HEK293T (cell line): ENCODE measurements at regions not wholly inside any gene's neighbourhood (a gene's known extent, or its start where the extent isn't known, plus 50 kb on each side); places are given as distances from the start of the nearest gene placed in this dataset.

ENCODE experiments used
- CTCF ChIA-PET: fragments of 350-600 bp; formaldehyde crosslinking; extraction: SDS; loops from one replicate; lab custom pipeline; 2021; ENCODE audit warnings: antibody characterized with exemption, inconsistent platforms; lab: Yijun Ruan, JAX
- POLR2A ChIA-PET: fragments of 350-600 bp; formaldehyde crosslinking; extraction: SDS; loops from one replicate; lab custom pipeline; 2020; ENCODE audit warnings: antibody characterized with exemption, inconsistent platforms; lab: Yijun Ruan, JAX
- DNase-seq: peaks from one replicate; pipeline ENCODE4 v3.0.0; 2012; ENCODE audit warnings: mixed read lengths; ENCODE audit errors: extremely low spot score
- ARNT ChIP-seq: fragments of 450-650 bp; IDR thresholded peaks from 2 replicates; pipeline ENCODE4 v1.6.1; 2017; ENCODE audit warnings: mild to moderate bottlenecking
- BHLHE40 ChIP-seq: fragments of 450-650 bp; IDR thresholded peaks from 2 replicates; pipeline ENCODE4 v1.6.1; 2016; ENCODE audit warnings: mild to moderate bottlenecking, moderate library complexity, borderline replicate concordance
- CTBP1 ChIP-seq: fragments of 450-650 bp; IDR thresholded peaks from 2 replicates; pipeline ENCODE4 v1.6.1; 2016; ENCODE audit warnings: borderline replicate concordance
- ELF4 ChIP-seq: fragments of 450-650 bp; IDR thresholded peaks from 2 replicates; pipeline ENCODE4 v1.6.1; 2017; ENCODE audit warnings: antibody characterized with exemption
- FOXA1 ChIP-seq: fragments of 450-650 bp; IDR thresholded peaks from 2 replicates; pipeline ENCODE4 v1.6.1; 2016; ENCODE audit warnings: mild to moderate bottlenecking
- FOXK2 ChIP-seq: fragments of 450-650 bp; IDR thresholded peaks from 2 replicates; pipeline ENCODE4 v1.6.1; 2016; ENCODE audit warnings: mild to moderate bottlenecking
- FOXM1 ChIP-seq: fragments of 450-650 bp; IDR thresholded peaks from 2 replicates; pipeline ENCODE4 v1.6.1; 2017; ENCODE audit warnings: mild to moderate bottlenecking, borderline replicate concordance
- HDGF ChIP-seq: fragments of 450-650 bp; IDR thresholded peaks from 2 replicates; pipeline ENCODE4 v1.6.1; 2017; ENCODE audit warnings: antibody characterized with exemption, borderline replicate concordance
- L3MBTL2 ChIP-seq: fragments of 450-650 bp; conservative IDR thresholded peaks from 2 replicates; pipeline ENCODE4 v1.6.1; 2016; ENCODE audit warnings: mild to moderate bottlenecking
- LEF1 ChIP-seq: fragments of 450-650 bp; IDR thresholded peaks from 2 replicates; pipeline ENCODE4 v1.6.1; 2017; ENCODE audit warnings: mild to moderate bottlenecking, borderline replicate concordance
- NFRKB ChIP-seq: fragments of 450-650 bp; IDR thresholded peaks from 2 replicates; pipeline ENCODE4 v1.6.1; 2016; ENCODE audit warnings: mild to moderate bottlenecking, moderate library complexity
- PKNOX1 ChIP-seq: fragments of 450-650 bp; IDR thresholded peaks from 2 replicates; pipeline ENCODE4 v1.6.1; 2016
- SP1 ChIP-seq: fragments of 450-650 bp; IDR thresholded peaks from 2 replicates; pipeline ENCODE4 v1.6.1; 2017
- SUZ12 ChIP-seq: fragments of 450-650 bp; IDR thresholded peaks from 2 replicates; pipeline ENCODE4 v1.6.1; 2016; ENCODE audit warnings: mild to moderate bottlenecking
- TARDBP ChIP-seq: fragments of 450-650 bp; IDR thresholded peaks from 2 replicates; pipeline ENCODE4 v1.6.1; 2016
- ZNF384 ChIP-seq: fragments of 450-650 bp; IDR thresholded peaks from 2 replicates; pipeline ENCODE4 v1.6.1; 2016

- no peak for DNase-seq
- ChIA-PET CTCF (no interaction called here), POLR2A (no interaction called here)
- TF ChIP-seq SUZ12 (no peak), ELF4 (no peak), NFRKB (no peak), FOXA1 (no peak), L3MBTL2 (no peak), SP1 (no peak), ZNF384 (no peak)
These were observed 270.1 kb downstream of the STK31 start for GRCh38 chr7:23980081-23980480.

- no peak for DNase-seq
- CTCF ChIA-PET, result no interaction called here
- POLR2A ChIA-PET, result no interaction called here
- no peak for TF ChIP-seq L3MBTL2
- TF ChIP-seq FOXM1, result no peak
- no peak for TF ChIP-seq ZNF384
- no peak for TF ChIP-seq NFRKB
- TF ChIP-seq TARDBP, result no peak
- no peak for TF ChIP-seq PKNOX1
These were observed 271.3 kb downstream of the STK31 start for GRCh38 chr7:23981314-23981713.

- CTCF ChIA-PET, result no interaction called here
- POLR2A ChIA-PET, result no interaction called here
- DNase-seq, result no peak
- TF ChIP-seq TARDBP (no peak), SP1 (no peak), FOXK2 (no peak), SUZ12 (no peak), ELF4 (no peak), PKNOX1 (no peak), HDGF (no peak), LEF1 (no peak), ARNT (no peak), NFRKB (no peak), CTBP1 (no peak), FOXM1 (no peak), BHLHE40 (no peak), FOXA1 (no peak), L3MBTL2 (no peak), ZNF384 (no peak)
These were observed 271.7 kb downstream of the STK31 start for GRCh38 chr7:23981758-23982157.

GRCh38 chr7:24005517-24005916, 278.5 kb upstream of the NPY start:
- no peak for TF ChIP-seq ARNT
- TF ChIP-seq SUZ12, result no peak
- TF ChIP-seq FOXA1, result no peak
- TF ChIP-seq L3MBTL2, result no peak
- TF ChIP-seq BHLHE40, result no peak
- no peak for TF ChIP-seq HDGF
- TF ChIP-seq CTBP1, result no peak
- no peak for DNase-seq
- ChIA-PET POLR2A (no interaction called here), CTCF (no interaction called here)

- no peak for DNase-seq
- CTCF ChIA-PET, result no interaction called here
- TF ChIP-seq FOXM1 (no peak), HDGF (no peak), L3MBTL2 (no peak), ELF4 (no peak), ARNT (no peak), ZNF384 (no peak), NFRKB (no peak), FOXA1 (no peak), LEF1 (no peak), SP1 (no peak), TARDBP (no peak), SUZ12 (no peak)
- POLR2A ChIA-PET, result interaction anchor here (0.6 kb wide), 1 partner anchor 1570 kb away, joined by 3 read pairs; no protein-coding TSS in a partner anchor
These were observed 273.5 kb upstream of the NPY start for GRCh38 chr7:24010495-24010894.

- ChIA-PET POLR2A (no interaction called here), CTCF (no interaction called here)
- DNase-seq, result no peak
- TF ChIP-seq BHLHE40 (no peak), ELF4 (no peak), NFRKB (no peak), ARNT (no peak), LEF1 (no peak), PKNOX1 (no peak), SUZ12 (no peak)
These were observed 266.5 kb upstream of the NPY start for GRCh38 chr7:24017519-24017918.

- TF ChIP-seq FOXM1 (no peak), ELF4 (no peak), FOXK2 (no peak), SP1 (no peak), FOXA1 (no peak), LEF1 (no peak), ZNF384 (no peak), BHLHE40 (no peak), HDGF (no peak), SUZ12 (no peak), L3MBTL2 (no peak), CTBP1 (no peak), NFRKB (no peak), TARDBP (no peak)
- ChIA-PET CTCF (no interaction called here), POLR2A (no interaction called here)
- no peak for DNase-seq
These were observed 265.7 kb upstream of the NPY start for GRCh38 chr7:24018331-24018730.
